ENCODE measurements at regions not wholly inside any gene's neighbourhood (a gene's known extent, or its start where the extent isn't known, plus 50 kb on each side); places are given as distances from the start of the nearest gene placed in this dataset.

DNA sequence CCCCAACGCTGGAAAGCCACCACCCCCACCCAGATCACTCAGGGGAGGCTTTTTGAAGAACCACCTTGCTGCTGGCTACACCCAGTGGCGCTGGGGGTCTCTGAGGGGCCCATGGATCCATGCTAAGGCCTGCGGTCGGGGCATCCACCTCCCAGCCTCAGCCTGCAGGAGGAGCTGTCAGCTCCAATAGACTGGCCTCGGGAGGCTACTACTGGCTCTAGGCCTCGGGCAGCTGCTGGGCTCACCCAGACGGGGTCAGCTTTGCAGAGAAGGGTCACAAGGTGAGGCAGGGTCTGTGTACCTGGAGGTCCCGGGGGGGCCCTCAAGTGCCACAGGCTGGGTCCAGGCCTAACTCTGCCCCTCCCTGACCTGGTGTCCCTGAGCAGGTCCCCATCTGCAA, 193.7 kb downstream of the OLFM1 start:
- no peak for TF ChIP-seq CTCF (IDR thresholded peaks at IDR 0.05; ENCODE audit: insufficient read depth, low read length, poor library complexity, severe bottlenecking)
- no peak for TF ChIP-seq EZH2phosphoT487 (conservative IDR thresholded peaks at IDR 0.05; ENCODE audit: low read length)
